Memory B cell (primary cell): ENCODE measurements at regions not wholly inside any gene's neighbourhood (a gene's known extent, or its start where the extent isn't known, plus 50 kb on each side); places are given as distances from the start of the nearest gene placed in this dataset.
"Not testable (repeated sequence)": the region's sequence is repeated elsewhere in the genome, so short reads cannot be mapped to it uniquely, and the experiment has no call there.

Experiments used
- ATAC-seq: fragments of 150-1000 bp; cut with Tn5 transposase; 2 replicates; pipeline ENCODE4 v1.10.0; 2021; ENCODE audit warnings: low read depth, mild to moderate bottlenecking, moderate library complexity
- DNase-seq, 2 donors: peaks; one replicate each; pipeline ENCODE4 v3.0.0; 2022; ENCODE audit warnings: low spot score in 2 of 2
- H3K27ac Mint-ChIP-seq: one replicate; pipeline ENCODE4 v1.8.0; 2022; ENCODE audit warnings: mild to moderate bottlenecking, moderate library complexity, mixed read lengths
- H3K27me3 Mint-ChIP-seq: one replicate; pipeline ENCODE4 v1.8.0; 2022; ENCODE audit warnings: mixed read lengths
- H3K36me3 Mint-ChIP-seq: one replicate; pipeline ENCODE4 v1.8.0; 2022; ENCODE audit warnings: mild to moderate bottlenecking, mixed read lengths
- H3K4me1 Mint-ChIP-seq: one replicate; pipeline ENCODE4 v1.8.0; 2022; ENCODE audit warnings: mixed read lengths
- H3K4me3 Mint-ChIP-seq: one replicate; pipeline ENCODE4 v1.8.0; 2022; ENCODE audit warnings: mild to moderate bottlenecking, moderate library complexity, mixed read lengths
- H3K9me3 Mint-ChIP-seq: one replicate; pipeline ENCODE4 v1.8.0; 2022; ENCODE audit warnings: mixed read lengths

DNA sequence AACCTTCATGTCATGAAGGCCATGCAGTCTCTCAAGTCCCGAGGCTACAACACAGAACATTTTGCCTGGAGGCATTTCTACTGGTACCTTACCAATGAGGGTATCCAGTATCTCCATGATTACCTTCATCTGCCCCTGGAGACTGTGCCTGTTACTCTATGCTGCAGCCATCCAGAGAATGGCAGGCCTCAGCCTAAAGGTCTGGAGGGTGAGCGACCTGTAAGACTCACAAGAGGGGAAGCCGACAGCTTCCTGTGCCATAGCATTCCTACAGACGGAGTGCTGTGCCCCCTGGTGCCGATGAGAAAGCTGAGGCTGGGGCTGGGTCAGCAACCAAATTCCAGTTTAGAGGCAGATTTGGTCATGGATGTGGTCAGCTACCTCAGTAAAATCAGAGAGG is 51.3 kb upstream of the CADPS start:
- ATAC-seq, result no peak
- Mint-ChIP-seq H3K4me1 (no peaks in the 10 kb centered on the region), H3K4me3 (no peak overlapping the region), H3K27me3 (no peaks in the 10 kb centered on the region), H3K9me3 (no peaks in the 10 kb centered on the region), H3K27ac (no peak overlapping the region), H3K36me3 (no peaks in the 10 kb centered on the region)
- DNase-seq, result no peak

DNA sequence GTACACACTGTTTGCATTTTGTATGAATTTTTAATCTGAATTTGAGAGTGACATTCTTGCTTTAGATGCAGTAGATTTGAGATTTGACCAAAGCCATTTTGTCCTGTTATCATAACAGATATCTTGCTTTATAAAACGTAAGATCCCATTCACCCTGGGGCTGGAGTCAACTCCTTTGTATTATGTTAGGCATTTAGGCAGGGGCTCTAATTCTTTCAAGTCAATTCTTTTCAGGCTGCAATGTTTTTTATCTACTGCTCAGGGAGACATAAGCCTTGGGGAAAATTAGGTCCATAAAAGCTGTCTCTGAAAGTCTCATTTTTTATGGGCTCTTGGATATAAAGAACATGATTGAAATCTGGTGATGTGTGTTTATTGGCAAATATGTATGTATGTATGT is 53.0 kb upstream of the CADPS start:
- no peaks in the 10 kb centered on the region for H3K36me3 Mint-ChIP-seq
- DNase-seq (no peak), ATAC-seq (no peak)
- no peaks in the 10 kb centered on the region for H3K4me1 Mint-ChIP-seq
- H3K27me3 Mint-ChIP-seq, result peaks cover 2% of the 10 kb centered on the region
- H3K4me3 Mint-ChIP-seq, result no peak overlapping the region
- H3K27ac Mint-ChIP-seq, result no peak overlapping the region
- no peaks in the 10 kb centered on the region for H3K9me3 Mint-ChIP-seq

DNA sequence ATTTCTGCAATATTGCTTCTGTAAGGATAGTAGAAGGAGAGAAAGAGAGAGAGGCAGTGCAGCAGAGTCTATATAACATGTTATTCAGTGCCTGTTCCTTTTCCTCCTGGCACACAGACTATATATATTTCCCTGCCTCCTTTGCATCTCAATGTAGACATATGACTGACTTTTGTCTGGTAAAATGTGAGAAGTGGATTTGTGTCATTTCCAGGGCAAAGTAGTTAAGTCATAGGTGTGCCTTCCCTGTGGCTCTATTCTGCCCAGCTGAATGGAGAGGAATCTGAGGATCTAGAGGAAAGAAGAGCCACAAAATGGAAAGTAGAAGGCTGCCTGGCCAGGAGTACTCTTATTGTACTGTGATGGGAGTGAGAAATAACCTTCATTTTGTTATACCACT is 54.6 kb upstream of the CADPS start:
- Mint-ChIP-seq H3K27ac (no peak overlapping the region), H3K27me3 (peaks cover 2% of the 10 kb centered on the region), H3K4me3 (no peak overlapping the region), H3K4me1 (no peaks in the 10 kb centered on the region), H3K36me3 (no peaks in the 10 kb centered on the region), H3K9me3 (no peaks in the 10 kb centered on the region)
- ATAC-seq (no peak), DNase-seq (no peak)

DNA sequence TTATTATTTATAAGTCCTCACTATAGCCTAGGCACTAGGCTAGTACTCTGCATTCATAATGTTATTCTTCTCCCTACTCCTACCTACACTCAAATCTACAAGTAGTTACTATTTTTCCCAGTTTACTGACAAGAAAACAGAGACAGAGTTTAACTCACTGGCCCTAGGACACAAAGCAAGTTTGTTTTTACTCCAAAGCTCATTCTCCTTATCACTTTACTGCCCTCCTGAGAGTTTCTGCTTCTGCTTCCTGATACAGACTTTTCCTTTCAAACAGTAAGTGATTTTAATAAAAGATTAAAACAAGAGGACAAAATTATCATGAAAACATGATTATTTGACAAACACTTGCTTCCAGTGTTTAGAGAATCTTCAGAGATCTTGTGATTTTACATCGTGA is 60.6 kb upstream of the CADPS start:
- H3K9me3 Mint-ChIP-seq, result peaks cover 6% of the 10 kb centered on the region
- H3K4me1 Mint-ChIP-seq, result no peaks in the 10 kb centered on the region
- peaks cover 2% of the 10 kb centered on the region for H3K27me3 Mint-ChIP-seq
- H3K36me3 Mint-ChIP-seq, result no peaks in the 10 kb centered on the region
- no peak for DNase-seq
- no peak overlapping the region for H3K4me3 Mint-ChIP-seq
- no peak for ATAC-seq
- no peak overlapping the region for H3K27ac Mint-ChIP-seq

DNA sequence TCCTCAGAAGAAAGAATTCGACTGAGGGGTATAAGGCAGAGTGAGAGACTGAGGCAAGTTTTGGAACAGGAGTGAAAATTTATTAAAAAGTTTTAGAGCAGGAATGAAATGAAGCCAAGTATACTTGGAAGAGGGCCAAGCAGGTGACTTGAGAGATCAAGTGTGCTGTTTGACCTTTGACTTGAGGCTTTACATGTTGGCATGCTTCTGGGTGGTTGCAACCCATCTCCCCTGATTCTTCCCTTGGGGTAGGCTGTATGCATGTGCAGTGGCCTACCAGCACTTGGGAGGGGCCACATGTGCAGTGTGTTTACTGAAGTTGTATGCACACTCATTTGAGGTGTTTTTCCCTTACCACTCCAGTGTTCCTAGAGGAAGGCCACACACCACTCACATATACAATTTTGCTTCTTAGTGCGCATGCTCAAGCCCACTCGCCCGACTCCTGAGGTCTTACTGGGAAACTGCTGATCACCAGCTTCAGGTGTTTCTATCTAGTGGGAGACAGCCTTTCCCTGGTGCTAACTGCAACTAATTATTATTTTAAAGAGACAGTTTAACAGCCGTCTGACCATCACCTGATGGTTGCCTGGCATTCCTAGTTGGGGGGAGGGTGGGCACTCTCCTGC is 61.5 kb upstream of the CADPS start:
- DNase-seq (no peak), ATAC-seq (no peak)
- H3K36me3 Mint-ChIP-seq, result no peaks in the 10 kb centered on the region
- no peaks in the 10 kb centered on the region for H3K4me1 Mint-ChIP-seq
- no peaks in the 10 kb centered on the region for H3K27me3 Mint-ChIP-seq
- peaks cover 6% of the 10 kb centered on the region for H3K9me3 Mint-ChIP-seq
- no peak overlapping the region for H3K4me3 Mint-ChIP-seq
- no peak overlapping the region for H3K27ac Mint-ChIP-seq

DNA sequence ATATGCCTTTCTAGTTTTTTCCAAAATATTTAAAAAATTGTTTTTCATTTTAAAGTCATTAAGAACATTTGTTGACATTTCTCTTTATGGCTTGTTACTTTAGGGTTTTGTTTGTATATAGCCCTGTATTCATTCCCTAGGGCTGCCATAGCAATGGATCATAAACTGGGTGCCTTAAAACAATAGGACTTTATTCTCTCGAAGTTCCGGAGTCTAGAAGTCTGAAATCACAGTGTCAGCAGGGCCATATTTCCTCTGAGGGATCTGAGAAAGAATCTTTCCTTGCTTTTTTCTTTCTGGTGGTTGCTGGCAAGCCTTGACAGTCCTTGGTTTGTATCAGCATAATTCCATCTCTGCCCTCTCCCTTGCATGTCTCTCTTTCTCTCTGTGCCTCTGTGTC is 63.4 kb upstream of the CADPS start:
- Mint-ChIP-seq H3K36me3 (no peaks in the 10 kb centered on the region), H3K27me3 (no peaks in the 10 kb centered on the region), H3K9me3 (peaks cover 6% of the 10 kb centered on the region), H3K4me1 (no peaks in the 10 kb centered on the region), H3K4me3 (no peak overlapping the region), H3K27ac (no peak overlapping the region)
- ATAC-seq (no peak), DNase-seq (no peak)

DNA sequence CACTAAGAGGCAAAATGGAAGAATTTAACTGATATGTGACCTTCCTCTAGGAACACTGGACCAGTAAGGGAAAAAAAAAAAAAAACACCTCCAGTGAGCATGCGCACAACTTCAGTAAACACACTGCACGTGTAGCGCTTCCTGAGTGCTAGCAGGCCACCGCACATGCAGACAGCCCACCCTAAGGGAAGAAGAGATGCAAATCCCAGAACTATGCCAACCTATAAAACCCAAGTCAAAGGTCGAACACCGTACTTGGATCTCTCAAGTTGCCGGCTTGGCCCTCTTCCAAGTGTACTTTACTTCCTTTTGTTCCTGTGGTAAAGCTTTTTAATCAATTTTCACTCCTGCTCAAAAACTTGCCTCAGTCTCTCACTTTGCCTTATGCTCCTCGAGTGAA is 64.5 kb upstream of the CADPS start:
- DNase-seq (no peak), ATAC-seq (no peak)
- H3K27me3 Mint-ChIP-seq, result no peaks in the 10 kb centered on the region
- no peaks in the 10 kb centered on the region for H3K4me1 Mint-ChIP-seq
- H3K4me3 Mint-ChIP-seq, result no peak overlapping the region
- no peak overlapping the region for H3K27ac Mint-ChIP-seq
- peaks cover 6% of the 10 kb centered on the region for H3K9me3 Mint-ChIP-seq
- no peaks in the 10 kb centered on the region for H3K36me3 Mint-ChIP-seq

DNA sequence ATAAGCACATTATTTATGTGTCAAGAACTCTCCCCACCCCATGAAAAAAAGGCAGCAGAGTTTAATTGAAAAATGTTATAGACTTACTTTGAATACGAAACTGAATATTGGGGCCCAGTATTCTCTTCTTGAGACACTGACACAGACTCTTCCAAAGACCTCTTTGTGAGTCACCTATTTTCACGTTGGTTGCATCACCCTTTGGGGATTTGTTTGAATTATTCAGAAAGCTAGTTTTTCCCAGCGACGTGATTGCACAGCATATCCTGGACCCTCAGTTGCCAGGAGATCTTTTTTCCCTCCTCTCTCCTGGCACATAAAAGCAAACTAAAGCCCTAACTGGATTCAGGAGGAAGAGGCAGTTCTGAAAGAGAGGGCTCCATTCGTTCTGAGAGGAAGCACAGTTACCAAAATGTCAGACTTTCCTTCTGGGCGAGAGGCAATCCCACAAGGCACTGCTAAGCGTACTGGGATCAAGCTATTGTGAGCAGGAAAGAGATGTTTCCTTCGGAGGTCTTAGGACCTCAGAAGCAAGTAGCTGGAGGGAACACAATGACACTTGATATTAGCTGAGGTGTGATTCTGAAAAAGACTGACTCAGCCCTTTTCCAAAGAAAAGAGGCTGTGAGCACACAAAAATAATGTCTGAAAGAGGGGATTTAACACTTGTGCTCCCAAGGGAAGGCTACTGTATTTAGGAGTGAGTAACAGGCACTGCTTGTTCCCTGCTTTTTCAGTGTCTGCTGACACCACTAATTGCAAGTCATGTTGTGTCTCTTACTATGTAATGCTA is 65.8 kb upstream of the CADPS start:
- DNase-seq (no peak), ATAC-seq (no peak)
- Mint-ChIP-seq H3K4me1 (no peaks in the 10 kb centered on the region), H3K4me3 (no peak overlapping the region), H3K27ac (no peak overlapping the region), H3K27me3 (no peaks in the 10 kb centered on the region), H3K9me3 (peaks cover 4% of the 10 kb centered on the region), H3K36me3 (no peaks in the 10 kb centered on the region)

DNA sequence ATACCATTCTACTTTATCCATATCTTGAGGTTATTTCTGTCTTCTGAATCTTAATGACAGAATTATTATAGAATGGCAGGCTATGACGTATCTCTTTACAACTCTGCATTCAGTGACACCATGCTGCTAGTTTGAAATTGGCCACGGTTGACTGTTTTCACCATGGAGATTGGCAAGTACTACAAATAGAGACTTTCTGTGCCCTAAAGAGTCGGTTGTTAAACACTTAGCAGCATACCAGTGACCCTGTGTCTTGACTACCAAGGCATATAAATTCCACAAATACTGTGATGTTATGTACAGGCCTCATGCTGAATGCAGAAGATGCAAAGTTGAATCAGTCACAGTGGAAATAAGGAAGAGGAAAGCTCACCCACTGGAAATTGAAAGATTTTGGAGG is 67.0 kb upstream of the CADPS start:
- no peaks in the 10 kb centered on the region for H3K4me1 Mint-ChIP-seq
- H3K9me3 Mint-ChIP-seq, result peaks cover 4% of the 10 kb centered on the region
- no peaks in the 10 kb centered on the region for H3K36me3 Mint-ChIP-seq
- DNase-seq (no peak), ATAC-seq (no peak)
- no peaks in the 10 kb centered on the region for H3K27me3 Mint-ChIP-seq
- H3K27ac Mint-ChIP-seq, result no peak overlapping the region
- H3K4me3 Mint-ChIP-seq, result no peak overlapping the region

DNA sequence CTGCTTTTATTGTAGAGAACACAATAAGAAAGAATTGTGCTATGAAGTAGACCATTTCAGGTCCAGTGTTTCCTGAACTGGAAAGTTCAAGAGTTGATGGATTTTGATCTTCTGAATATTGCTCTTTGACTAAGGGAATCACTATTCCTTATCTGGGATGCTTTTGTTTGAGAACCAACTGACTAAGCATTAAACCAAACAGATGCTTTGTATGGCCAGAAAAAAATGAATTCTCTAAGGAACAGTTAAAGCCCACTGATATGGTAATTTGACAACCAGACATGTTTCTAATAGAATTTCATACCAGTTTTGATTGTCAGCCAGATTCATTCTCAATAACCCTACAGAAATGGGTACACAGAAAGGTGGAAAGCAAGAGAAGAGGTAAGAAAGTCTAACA is 67.5 kb upstream of the CADPS start:
- DNase-seq (no peak), ATAC-seq (no peak)
- H3K9me3 Mint-ChIP-seq, result peaks cover 4% of the 10 kb centered on the region
- no peak overlapping the region for H3K27ac Mint-ChIP-seq
- H3K27me3 Mint-ChIP-seq, result no peaks in the 10 kb centered on the region
- no peak overlapping the region for H3K4me3 Mint-ChIP-seq
- no peaks in the 10 kb centered on the region for H3K4me1 Mint-ChIP-seq
- H3K36me3 Mint-ChIP-seq, result no peaks in the 10 kb centered on the region

DNA sequence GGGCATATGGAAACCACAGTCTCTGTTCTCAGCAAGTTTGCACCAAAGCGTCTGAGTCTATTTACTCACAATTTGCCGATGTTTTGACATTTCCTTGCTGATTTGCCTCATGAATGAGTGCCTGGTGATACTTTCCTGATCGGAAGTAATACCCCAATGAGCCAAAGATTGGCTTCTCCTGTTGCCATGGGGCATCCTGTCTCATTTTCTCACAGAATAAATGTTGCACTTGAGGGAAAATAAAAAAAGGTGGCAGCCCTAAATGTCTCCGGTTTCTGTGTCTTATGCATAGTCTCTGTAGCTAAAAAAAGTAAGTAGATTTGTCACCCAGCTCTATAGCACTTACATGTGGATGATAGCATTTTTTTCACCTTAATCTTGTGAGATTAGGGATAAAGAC is 73.7 kb upstream of the CADPS start:
- no peaks in the 10 kb centered on the region for H3K9me3 Mint-ChIP-seq
- H3K27ac Mint-ChIP-seq, result no peak overlapping the region
- no peak overlapping the region for H3K4me3 Mint-ChIP-seq
- DNase-seq (no peak), ATAC-seq (no peak)
- no peaks in the 10 kb centered on the region for H3K4me1 Mint-ChIP-seq
- no peaks in the 10 kb centered on the region for H3K36me3 Mint-ChIP-seq
- no peaks in the 10 kb centered on the region for H3K27me3 Mint-ChIP-seq

DNA sequence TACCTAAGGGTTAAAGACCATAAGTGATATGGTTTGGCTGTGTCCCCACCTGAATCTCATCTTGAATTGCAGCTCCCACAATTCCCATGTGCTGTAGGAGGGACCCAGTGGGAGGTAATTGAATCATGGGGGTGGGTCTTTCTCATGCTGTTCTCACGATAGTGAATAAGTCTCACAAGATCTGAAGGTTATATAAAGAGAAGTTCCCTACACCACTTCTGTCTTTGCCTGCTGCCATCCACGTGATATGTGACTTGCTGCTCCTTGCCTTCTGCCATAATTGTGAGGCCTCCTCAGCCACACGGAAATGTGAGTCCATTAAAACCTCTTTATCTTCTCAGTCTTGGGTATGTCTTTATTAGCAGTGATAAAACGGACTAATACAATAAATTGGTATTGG is 75.0 kb upstream of the CADPS start:
- Mint-ChIP-seq H3K9me3 (no peaks in the 10 kb centered on the region), H3K4me3 (no peak overlapping the region), H3K36me3 (no peaks in the 10 kb centered on the region), H3K4me1 (no peaks in the 10 kb centered on the region), H3K27ac (no peak overlapping the region), H3K27me3 (no peaks in the 10 kb centered on the region)
- no peak for DNase-seq
- ATAC-seq, result no peak

DNA sequence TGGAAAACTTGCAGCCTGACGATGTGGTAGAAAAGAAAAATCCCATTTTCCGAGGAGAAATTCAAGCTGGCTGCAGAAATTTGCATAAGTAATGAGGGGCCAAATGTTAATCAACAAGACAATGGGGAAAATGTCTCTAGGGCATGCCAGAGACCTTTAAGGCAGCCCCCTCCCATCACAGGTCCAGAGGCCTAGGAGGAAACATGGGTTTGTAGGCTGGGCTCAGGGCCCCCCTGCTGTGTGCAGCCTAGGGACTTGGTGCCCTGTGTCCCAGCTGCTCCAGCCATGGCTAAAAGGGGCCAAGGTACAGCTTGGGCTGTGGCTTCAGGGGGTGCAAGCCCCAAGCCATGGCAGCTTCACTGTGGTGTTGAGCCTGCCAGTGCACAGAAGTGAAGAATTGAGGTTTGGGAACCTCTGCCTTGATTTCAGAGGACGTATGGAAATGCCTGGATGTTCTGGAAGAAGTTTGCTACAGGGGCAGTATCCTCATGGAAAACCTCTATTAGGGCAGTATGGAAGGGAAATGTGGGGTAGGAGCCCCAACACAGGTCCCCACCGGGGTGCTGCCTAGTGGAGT is 75.9 kb upstream of the CADPS start:
- Mint-ChIP-seq H3K27me3 (no peaks in the 10 kb centered on the region), H3K27ac (no peak overlapping the region), H3K36me3 (no peaks in the 10 kb centered on the region), H3K4me1 (no peaks in the 10 kb centered on the region), H3K9me3 (no peaks in the 10 kb centered on the region), H3K4me3 (no peak overlapping the region)
- ATAC-seq (no peak), DNase-seq (no peak)

DNA sequence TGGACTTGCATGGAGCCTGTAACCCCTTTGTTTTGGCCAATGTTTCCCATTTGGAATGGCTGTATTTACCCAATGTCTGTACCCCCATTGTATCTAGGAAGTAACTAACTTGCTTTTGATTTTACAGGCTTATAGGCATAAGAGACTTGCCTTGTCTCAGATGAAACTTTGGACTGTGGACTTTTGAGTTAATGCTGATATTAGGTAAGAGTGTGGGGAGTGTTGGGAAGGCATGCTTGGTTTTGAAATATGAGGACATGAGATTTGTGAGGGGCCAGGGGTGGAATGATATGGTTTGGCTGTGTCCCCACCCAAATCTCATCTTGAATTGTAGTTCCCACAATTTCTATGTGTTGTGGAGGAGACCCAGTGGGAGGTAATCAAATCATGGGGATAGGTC is 76.7 kb upstream of the CADPS start:
- not testable (repeated sequence) for H3K27ac Mint-ChIP-seq, H3K27me3 Mint-ChIP-seq, H3K9me3 Mint-ChIP-seq, H3K4me1 Mint-ChIP-seq, DNase-seq, ATAC-seq, H3K36me3 Mint-ChIP-seq, H3K4me3 Mint-ChIP-seq

DNA sequence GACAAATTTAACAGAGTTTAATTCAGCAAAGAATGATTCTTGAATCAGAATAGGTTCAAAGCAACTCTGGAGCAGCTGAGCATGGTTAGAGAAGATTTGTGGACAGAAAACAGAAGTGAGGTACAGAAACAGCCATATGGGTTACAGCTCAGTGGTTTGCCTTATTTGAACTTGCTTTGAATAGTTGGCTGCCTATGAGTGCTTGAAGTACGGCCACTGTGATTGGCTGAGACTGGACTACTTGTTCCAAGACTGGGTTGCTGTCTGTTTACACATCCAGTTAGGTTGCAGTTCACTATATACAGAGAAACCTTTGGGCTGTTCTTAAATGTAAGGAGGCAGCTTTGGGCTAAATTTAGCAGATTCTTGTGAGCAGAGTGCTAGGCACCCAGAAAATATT is 79.4 kb upstream of the CADPS start:
- no peaks in the 10 kb centered on the region for H3K27me3 Mint-ChIP-seq
- no peaks in the 10 kb centered on the region for H3K9me3 Mint-ChIP-seq

More for the DNA sequence above, 79.4 kb upstream of the CADPS start:
- Mint-ChIP-seq H3K4me1 (no peaks in the 10 kb centered on the region), H3K27ac (no peak overlapping the region), H3K4me3 (no peak overlapping the region), H3K36me3 (no peaks in the 10 kb centered on the region)
- no peak for DNase-seq
- ATAC-seq, result peak; percentile 45
